Transverse colon (tissue), 4 donors: ENCODE measurements at regions not wholly inside any gene's neighbourhood (a gene's known extent, or its start where the extent isn't known, plus 50 kb on each side); places are given as distances from the start of the nearest gene placed in this dataset.

Source experiments
- DNase-seq: peaks from one replicate; pipeline ENCODE4 v3.0.0-alpha.2; 2019
- H3K27ac ChIP-seq, 4 donors: fragments of 200-600 bp; sonication (generic); 2 replicates each; pipeline ENCODE4 v1.5.1; 2016 to 2018; ENCODE audit warnings: inconsistent platforms in 4 of 4
- H3K27me3 ChIP-seq: fragments of 200-600 bp; sonication (generic); 2 replicates; pipeline ENCODE4 v1.5.1; 2017; ENCODE audit warnings: inconsistent platforms
- H3K36me3 ChIP-seq, 4 donors: fragments of 200-600 bp; sonication (generic); 2 replicates each; pipeline ENCODE4 v1.5.1; 2017 to 2019; ENCODE audit warnings: inconsistent platforms in 4 of 4
- H3K4me1 ChIP-seq, 4 donors: fragments of 200-600 bp; sonication (generic); 2 replicates each; pipeline ENCODE4 v1.5.1; 2017 to 2020; ENCODE audit warnings: inconsistent platforms in 4 of 4
- H3K4me3 ChIP-seq, 4 donors: fragments of 200-600 bp; sonication (generic); 1 replicate in 1 of 4; 2 replicates in 3 of 4; pipeline versions ENCODE4 v1.5.1 to v1.6.1; 2017 to 2019; ENCODE audit warnings: inconsistent platforms in 4 of 4
- H3K9me3 ChIP-seq, 2 donors: fragments of 200-600 bp; sonication (generic); 2 replicates each; pipeline ENCODE4 v1.5.1; 2017 to 2019; ENCODE audit warnings: inconsistent platforms in 2 of 2
- CTCF ChIP-seq, 5 experiments: fragments of 200-600 bp in 3 of 5; fragments of 450-650 bp in 2 of 5; sonication (generic) in 3 of 5; IDR thresholded peaks; 1 replicate in 2 of 5; 2 replicates in 3 of 5; pipeline ENCODE4 v1.5.1; 2016 to 2017; ENCODE audit warnings: antibody characterized with exemption in 5 of 5, inconsistent platforms in 3 of 5, mild to moderate bottlenecking in 2 of 5, moderate library complexity in 1 of 5
- EP300 ChIP-seq: sonication (generic); formaldehyde crosslinking; IDR thresholded peaks from one replicate; pipeline ENCODE4 v1.6.1; 2017; ENCODE audit warnings: antibody characterized with exemption, low read depth
- POLR2A ChIP-seq: fragments of 450-650 bp; IDR thresholded peaks from one replicate; pipeline ENCODE4 v1.6.1; 2016; ENCODE audit warnings: antibody characterized with exemption, mild to moderate bottlenecking, moderate library complexity
- POLR2AphosphoS5 ChIP-seq, 3 donors: sonication (generic); formaldehyde crosslinking; IDR thresholded peaks; one replicate each; pipeline ENCODE4 v1.6.1; 2016; ENCODE audit warnings: antibody characterized with exemption in 3 of 3
- WGBS, 2 donors: methylation state at CpG; one replicate each; pipeline ENCODE4 v1.1.5; 2018; ENCODE audit warnings: low coverage in 1 of 2; 5-methylcytosine and 5-hydroxymethylcytosine counted together
- in situ Hi-C, 4 donors: fragments of 200-750 bp; cut with MboI; loops; one replicate each; pipeline versions ENCODE4 v1.15.0 to v1.15.1; 2017; ENCODE audit warnings: low sequenced_read_pairs in 3 of 4, low pct_ligation_motif_present in 1 of 4, low pct_unique_long_range_greater_than_20kb in 1 of 4
- intact Hi-C: fragments of 100-400 bp; cut with DNase I; formaldehyde crosslinking; loops from one replicate; pipeline ENCODE4 v1.15.1; 2023; ENCODE audit warnings: low total_unique reads

- intact Hi-C loops: no loop called here
Observed at GRCh38 chr12:20188930-20189653, 179.2 kb upstream of the PDE3A start.

GRCh38 chr12:20189767-20190166, 178.6 kb upstream of the PDE3A start:
- no peaks in the 10 kb centered on the region for H3K9me3 ChIP-seq
- no peak overlapping the region for H3K27ac ChIP-seq
- TF ChIP-seq EP300 (no peak), POLR2AphosphoS5 (IDR thresholded peaks at IDR 0.05) (no peak), POLR2A (no peak), CTCF (IDR thresholded peaks at IDR 0.05) (no peak)
- H3K4me3 ChIP-seq: no peak overlapping the region
- H3K27me3 ChIP-seq: no peaks in the 10 kb centered on the region
- H3K4me1 ChIP-seq: no peaks in the 10 kb centered on the region
- WGBS, 2 donors: 79 to 92% methylated on average over 2 of the region's 2 CpGs
- no peaks in the 10 kb centered on the region for H3K36me3 ChIP-seq
- DNase-seq: no peak
- in situ Hi-C loops: no loop called here
- intact Hi-C loops: no loop called here

More at GRCh38 chr12:20188930-20189653, 179.2 kb upstream of the PDE3A start:
- Histone ChIP-seq H3K4me1 (no peaks in the 10 kb centered on the region), H3K36me3 (no peaks in the 10 kb centered on the region), H3K27ac (no peak overlapping the region), H3K4me3 (no peak overlapping the region), H3K27me3 (no peaks in the 10 kb centered on the region), H3K9me3 (no peaks in the 10 kb centered on the region)
- in situ Hi-C loops: no loop called here
- 81 to 100% methylated on average over 1 to 5 of the region's 5 CpGs for WGBS, 2 donors
- TF ChIP-seq EP300: no peak
- no peak for TF ChIP-seq CTCF (IDR thresholded peaks at IDR 0.05)
- no peak for TF ChIP-seq POLR2A
- TF ChIP-seq POLR2AphosphoS5 (IDR thresholded peaks at IDR 0.05): no peak
- no peak for DNase-seq

GRCh38 chr12:20194171-20194570, 174.2 kb upstream of the PDE3A start:
- intact Hi-C loops: no loop called here
- Histone ChIP-seq H3K27me3 (no peaks in the 10 kb centered on the region), H3K4me1 (no peaks in the 10 kb centered on the region), H3K4me3 (no peak overlapping the region), H3K36me3 (no peaks in the 10 kb centered on the region), H3K9me3 (no peaks in the 10 kb centered on the region), H3K27ac (no peak overlapping the region)
- no peak for DNase-seq
- TF ChIP-seq CTCF (IDR thresholded peaks at IDR 0.05): no peak
- TF ChIP-seq POLR2AphosphoS5 (IDR thresholded peaks at IDR 0.05): no peak
- TF ChIP-seq POLR2A: no peak
- no peak for TF ChIP-seq EP300
- in situ Hi-C loops: no loop called here
- WGBS, 2 donors: 51 to 55% methylated on average over 4 of the region's 4 CpGs

- 82 to 88% methylated on average over 4 of the region's 4 CpGs for WGBS, 2 donors
- intact Hi-C loops (no loop called here), in situ Hi-C loops (no loop called here)
- H3K36me3 ChIP-seq: no peaks in the 10 kb centered on the region
- DNase-seq: no peak
- H3K4me1 ChIP-seq: no peaks in the 10 kb centered on the region
- no peak for TF ChIP-seq EP300
- no peak for TF ChIP-seq POLR2AphosphoS5 (IDR thresholded peaks at IDR 0.05)
- no peak for TF ChIP-seq CTCF (IDR thresholded peaks at IDR 0.05)
- TF ChIP-seq POLR2A: no peak
- no peaks in the 10 kb centered on the region for H3K27me3 ChIP-seq
- H3K9me3 ChIP-seq: no peaks in the 10 kb centered on the region
- H3K4me3 ChIP-seq: no peak overlapping the region
- H3K27ac ChIP-seq: no peak overlapping the region
Observed at GRCh38 chr12:20196767-20197166, 171.6 kb upstream of the PDE3A start.
